Stimulated activated CD8-positive, alpha-beta memory T cell treated with anti-CD3 and anti-CD28 coated beads, Interleukin-15, amount 100 ng/mL, for 48 hours (primary cell): ENCODE measurements at regions not wholly inside any gene's neighbourhood (a gene's known extent, or its start where the extent isn't known, plus 50 kb on each side); places are given as distances from the start of the nearest gene placed in this dataset.
A peak's percentile ranks its signal among the peaks of the same experiment; 100 is the strongest.
"Not testable (repeated sequence)": the region's sequence is repeated elsewhere in the genome, so short reads cannot be mapped to it uniquely, and the experiment has no call there.

Source experiments
- DNase-seq, 2 donors: peaks; one replicate each; pipeline ENCODE4 v3.0.0-alpha.2; 2020; ENCODE audit warnings: low read depth in 2 of 2

GRCh38 chr2:7145707-7146106, 228.5 kb downstream of the RNF144A start:
- DNase-seq, result no peak

DNA sequence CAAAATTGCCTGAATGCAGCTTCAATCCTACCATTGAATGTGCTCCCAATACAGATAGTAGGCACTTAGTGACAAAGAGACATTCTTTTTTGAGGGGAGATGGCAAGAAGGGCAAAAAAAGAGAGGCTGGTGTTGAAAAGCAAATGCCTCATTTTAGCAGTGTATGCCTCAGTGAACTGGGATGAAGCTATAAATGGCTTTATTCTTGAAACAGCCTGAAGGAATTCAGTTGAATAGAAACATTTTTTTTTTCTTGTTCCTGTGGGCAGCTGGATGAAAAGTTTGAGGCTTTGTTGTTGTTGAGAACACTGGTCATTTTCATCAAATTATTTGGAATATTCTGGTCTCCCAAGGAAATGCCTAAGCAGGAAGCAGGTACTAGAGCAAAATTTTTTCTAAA, 228.9 kb downstream of the RNF144A start:
- no peak for DNase-seq

GRCh38 chr2:7154656-7155055, 237.4 kb downstream of the RNF144A start:
- no peak for DNase-seq

GRCh38 chr2:7161501-7161900, 244.3 kb downstream of the RNF144A start:
- no peak for DNase-seq

DNA sequence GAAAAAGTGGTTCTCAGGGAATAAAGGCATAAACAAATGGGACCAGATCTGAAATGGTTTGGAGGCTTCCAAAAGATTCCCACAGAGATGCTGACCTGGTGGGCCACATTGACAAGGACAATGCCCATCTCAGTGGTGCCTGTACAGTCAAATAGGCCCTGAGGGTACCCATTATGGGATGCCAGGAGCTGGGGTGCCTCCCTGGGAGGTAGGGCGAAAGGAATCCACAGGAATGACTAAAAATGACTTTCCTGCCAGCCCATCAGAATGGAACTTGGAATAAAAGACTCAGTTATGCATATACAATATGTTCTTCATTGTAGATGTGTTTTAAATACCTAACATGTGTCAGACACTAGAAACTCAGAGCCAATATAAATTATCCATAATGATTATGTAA, 248.5 kb downstream of the RNF144A start:
- no peak for DNase-seq

DNA sequence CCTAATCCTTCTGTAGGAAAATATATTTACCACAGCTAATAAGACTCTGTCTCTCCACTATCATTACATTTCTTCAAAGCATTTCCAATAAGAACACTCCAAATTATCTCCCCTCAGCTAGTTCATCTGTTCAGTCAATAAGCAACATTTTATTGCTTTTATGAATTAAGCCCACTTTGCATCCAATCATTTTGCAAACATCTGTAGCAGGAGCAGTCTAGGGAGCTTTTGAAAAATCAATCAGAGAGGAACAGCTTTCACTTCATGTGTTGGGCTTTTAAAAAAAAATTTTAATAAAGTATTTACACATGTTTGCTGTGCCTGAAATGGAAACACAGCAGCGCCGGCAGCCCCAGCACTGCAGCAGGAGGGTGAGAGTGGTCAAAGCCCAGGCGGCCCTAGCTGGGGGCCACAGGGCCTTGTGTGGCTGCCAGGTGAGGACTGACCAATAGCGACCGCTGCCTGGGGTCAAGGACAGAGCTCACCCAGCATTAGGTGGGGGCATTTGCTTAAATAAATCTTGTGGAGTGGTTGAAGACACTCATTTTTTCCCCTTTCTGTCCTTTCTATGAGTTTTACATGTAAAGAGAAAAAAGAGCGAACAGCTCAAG, 250.7 kb downstream of the RNF144A start:
- DNase-seq, result no peak

- DNase-seq, result no peak
Measured at GRCh38 chr2:7169593-7169992, 252.4 kb downstream of the RNF144A start.

GRCh38 chr2:7178996-7179395, 261.8 kb downstream of the RNF144A start:
- DNase-seq, result not testable (repeated sequence)

DNA sequence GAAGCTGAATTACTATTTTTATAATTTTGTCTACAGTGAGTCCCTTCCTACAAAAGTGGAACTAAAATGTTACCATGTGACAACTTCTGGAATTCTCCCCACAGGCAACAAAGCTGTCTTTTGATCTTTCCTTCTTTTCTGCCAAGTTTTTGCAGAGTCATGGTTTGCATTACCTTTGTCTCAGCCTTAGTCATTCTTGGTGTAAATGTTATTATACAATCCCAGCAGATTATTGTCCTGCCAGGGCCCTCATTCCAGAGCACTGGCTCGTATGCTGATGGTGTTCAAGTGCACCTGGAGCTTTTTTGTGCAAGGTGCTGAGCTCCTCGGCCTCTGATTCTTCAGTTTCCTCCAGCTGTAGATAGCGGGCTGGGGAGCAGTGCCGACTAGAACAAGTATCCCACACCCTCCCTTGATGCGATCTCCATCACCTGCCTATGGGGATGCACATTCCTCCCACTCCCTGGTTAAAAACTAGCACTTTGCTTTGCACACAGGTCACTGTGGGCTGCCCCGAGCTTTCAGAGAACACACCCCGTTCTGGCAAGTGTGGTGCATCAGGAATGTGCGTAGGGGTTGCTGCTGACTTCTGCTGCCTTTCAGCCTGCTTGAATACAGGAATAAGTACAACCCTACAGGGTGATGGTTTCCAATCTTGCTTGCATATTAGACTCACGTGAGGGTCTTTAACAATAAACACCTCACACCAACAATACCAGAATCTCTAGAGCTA, 263.6 kb downstream of the RNF144A start:
- no peak for DNase-seq

DNA sequence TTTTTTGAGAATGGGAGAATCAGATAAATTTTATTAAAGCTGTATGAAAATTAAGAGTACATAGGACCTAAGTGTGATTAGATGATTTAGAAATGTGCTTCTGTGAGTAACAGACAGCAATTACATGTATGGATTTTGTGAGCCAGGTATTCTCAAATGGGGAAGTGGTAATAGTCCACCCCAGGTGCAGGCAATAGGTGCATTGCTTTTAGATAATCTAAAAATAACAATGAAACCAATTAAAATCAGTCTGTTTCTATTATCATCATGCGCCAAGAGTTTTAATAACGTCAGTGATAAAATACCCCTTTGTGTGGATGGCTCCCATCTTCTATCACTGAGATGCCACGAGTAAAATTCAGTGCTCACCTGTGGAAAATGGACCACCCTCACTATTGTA, 265.3 kb downstream of the RNF144A start:
- DNase-seq, result no peak

- no peak for DNase-seq
Measured at GRCh38 chr2:7189106-7189505, 271.9 kb downstream of the RNF144A start.

DNA sequence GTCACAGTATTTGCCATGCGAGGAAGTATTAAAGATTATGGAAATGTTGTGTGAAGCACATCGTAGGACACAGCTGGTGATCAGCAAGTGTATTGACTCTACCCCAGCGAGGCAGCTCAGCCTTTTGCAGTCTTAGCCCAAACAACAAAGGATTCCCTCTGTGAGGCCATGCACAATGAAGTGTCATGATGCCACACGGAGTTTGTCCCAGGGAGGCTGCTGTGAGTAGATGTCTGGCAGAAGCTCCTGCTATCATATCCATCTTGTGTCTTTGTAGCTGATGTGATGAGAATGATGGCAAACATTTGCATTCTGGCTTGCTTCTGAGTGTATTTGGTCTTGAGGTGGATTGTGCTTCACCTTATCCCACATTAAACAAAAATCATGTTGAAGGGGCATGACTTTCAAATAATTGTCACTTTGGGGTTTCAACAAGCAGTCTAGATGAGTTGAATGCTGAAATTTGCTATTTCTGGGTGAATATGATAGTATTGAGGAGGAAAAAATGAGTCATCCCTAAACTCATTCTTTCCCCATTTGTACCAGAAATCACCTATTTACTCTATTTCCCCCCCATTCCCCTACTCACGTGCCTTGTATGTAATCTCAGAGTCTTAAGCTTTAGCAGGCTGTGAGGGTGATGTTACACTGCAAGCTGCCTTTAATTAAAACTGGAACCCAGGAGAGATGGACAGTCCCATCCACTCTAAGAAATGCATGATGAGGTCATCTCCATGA, 273.5 kb downstream of the RNF144A start:
- DNase-seq, result no peak

DNA sequence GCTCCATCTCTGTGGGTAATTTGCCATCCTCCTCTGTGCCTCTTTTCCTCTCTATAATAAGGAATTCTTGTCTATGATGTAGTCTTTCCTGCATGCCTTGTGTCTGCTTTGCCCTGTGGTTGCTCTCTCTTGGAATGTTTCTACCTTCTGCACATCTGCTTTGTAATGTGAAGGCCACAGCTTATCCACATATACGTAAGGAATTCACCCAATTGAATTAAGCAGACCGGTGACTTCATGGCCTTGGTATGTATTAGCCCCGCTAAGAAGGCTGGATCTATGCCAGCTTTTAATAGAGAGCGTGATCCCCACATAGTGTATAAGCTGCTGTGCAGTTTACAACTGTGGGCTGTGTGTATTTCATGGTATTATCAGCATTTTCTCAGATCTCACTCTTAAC, 274.7 kb downstream of the RNF144A start:
- no peak for DNase-seq

- DNase-seq, result no peak
Measured at GRCh38 chr2:7193457-7193856, 276.2 kb downstream of the RNF144A start.

- DNase-seq, result no peak
Measured at GRCh38 chr2:7194950-7195349, 277.7 kb downstream of the RNF144A start.

DNA sequence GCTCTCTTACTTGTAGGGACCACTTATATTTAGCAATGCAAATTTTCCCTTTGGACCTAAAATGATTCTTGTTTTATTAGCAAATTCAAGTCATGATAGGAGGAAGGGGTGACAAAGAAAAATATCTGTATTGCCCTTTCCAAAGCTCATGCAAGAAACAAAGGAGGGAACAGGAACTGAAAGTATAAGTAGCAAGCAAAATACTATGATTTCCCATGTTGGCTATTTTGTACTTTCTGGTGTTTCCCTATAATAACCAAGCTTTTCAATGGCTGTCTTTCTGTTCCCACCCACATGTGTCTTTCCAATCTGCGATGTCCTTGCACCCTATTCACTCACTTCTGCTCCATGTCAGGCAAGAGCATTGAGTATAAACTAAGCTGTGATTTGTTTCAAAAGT, 279.7 kb downstream of the RNF144A start:
- DNase-seq, result no peak

GRCh38 chr2:7201851-7202250, 284.6 kb downstream of the RNF144A start:
- DNase-seq, result no peak

GRCh38 chr2:7203056-7203467, 285.9 kb downstream of the RNF144A start:
- DNase-seq, result peak; percentile 11 to 33

DNA sequence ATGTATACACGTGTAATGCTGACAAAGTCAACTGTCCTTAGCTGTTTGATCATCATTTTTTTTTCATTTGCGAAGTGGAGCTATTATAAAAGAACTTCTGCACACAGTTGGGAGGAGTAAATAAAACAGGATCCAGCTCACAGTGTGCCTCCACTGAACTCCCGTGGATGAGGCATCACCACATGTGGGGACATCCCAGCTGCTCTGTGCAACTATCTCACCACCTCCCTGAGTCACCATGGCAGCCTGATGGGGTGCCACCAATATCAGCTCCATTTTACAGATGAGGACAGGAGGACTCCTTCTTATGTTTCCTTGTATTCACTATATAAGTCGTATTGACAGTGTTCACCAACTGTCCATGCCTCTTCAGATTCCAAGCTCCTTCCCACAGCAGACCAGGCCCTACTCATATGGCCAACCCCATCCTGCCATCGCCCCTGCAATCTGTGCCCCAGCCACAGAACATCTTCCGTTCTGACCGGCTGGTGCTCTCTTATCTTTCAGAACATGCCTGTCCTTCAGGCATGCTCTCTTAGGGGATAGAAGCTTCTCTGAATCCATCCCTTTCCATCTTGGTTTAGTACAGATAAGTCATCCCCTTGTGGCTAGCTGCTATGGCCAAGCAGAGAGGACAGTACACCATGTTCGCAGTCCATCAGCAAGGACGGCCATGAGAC, 288.1 kb downstream of the RNF144A start:
- no peak for DNase-seq

DNA sequence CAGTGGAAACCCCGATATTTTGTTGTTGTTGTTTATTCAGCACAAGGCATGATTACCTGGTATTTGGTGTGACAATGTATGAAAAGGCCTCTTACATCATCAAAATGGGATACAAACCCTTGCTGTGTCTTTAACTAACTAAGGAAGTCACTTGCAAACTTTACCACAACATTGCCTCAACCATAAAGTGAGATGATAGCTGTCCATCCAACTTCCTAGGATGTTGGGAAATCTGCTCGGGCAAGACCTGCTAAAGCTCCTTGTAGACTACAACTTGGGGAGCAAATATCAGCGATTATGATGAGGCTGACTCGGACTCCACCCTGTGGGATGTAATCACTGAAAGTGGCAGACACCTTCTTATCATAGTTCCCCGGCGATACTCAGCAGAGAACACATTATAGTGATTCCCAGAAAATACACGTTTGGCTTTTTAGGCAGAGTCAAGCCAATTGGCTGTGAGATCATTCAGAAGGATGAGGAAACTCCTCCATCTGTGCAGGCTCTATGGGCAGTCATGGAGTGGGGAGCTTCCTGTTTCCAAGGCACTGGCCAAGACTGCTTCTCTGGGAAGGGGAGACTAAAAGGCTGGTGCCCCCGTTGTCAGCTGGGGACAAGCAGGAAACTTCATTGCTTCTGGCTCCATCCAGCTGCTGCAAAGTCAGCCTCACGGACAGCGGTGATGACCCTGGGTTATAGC, 289.0 kb downstream of the RNF144A start:
- no peak for DNase-seq

DNA sequence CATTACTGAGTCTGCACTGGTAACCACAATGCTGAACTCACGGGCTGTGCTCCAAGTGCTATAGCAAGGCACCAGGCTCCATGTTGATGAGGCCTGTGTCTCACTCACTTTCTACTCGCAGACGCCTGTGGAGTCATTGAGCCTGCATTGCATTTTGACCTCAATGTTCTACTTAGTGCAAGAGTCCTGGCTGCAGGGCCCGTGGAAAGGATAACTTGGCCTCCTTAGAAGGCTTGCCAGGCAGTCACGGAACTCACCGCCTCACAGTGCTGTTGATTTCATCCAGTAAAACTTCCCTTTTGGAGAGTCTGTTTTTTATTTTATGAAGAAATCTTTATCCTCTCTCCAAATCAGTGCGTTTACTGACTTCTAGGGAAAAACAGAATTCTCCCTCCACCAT, 290.4 kb downstream of the RNF144A start:
- no peak for DNase-seq
